VCaP (cell line): ENCODE measurements at regions not wholly inside any gene's neighbourhood (a gene's known extent, or its start where the extent isn't known, plus 50 kb on each side); places are given as distances from the start of the nearest gene placed in this dataset.

Experiments
- H3K27ac ChIP-seq: fragments of 450-650 bp; 2 replicates; pipeline ENCODE4 v1.5.1; 2017
- TF ChIP-seq, protein P1 (sequence below): fragments of 450-650 bp; conservative IDR thresholded peaks from 2 replicates; pipeline ENCODE4 v1.5.1; 2017; ENCODE audit warnings: mild to moderate bottlenecking, moderate library complexity

DNA sequence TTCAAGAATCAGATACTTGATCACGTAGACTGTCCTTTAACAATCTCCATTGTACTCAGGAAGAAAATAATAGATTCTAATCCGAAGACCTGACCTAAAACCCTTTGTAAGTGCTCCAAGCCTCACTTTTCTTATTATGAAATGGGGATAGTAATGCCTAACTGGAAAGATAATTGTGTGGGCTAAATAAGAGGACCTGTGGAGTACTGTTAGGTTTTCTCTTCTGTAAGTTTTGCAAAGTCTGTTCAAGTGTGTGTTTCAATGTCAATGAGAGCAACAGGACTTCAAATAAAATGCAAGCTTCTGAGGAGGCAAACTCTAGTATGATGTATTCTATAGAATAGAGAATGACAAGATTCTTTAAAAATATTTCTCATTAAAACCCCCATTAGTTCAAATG lies 348.6 kb downstream of the USP25 start:
- TF ChIP-seq, protein P1, sequence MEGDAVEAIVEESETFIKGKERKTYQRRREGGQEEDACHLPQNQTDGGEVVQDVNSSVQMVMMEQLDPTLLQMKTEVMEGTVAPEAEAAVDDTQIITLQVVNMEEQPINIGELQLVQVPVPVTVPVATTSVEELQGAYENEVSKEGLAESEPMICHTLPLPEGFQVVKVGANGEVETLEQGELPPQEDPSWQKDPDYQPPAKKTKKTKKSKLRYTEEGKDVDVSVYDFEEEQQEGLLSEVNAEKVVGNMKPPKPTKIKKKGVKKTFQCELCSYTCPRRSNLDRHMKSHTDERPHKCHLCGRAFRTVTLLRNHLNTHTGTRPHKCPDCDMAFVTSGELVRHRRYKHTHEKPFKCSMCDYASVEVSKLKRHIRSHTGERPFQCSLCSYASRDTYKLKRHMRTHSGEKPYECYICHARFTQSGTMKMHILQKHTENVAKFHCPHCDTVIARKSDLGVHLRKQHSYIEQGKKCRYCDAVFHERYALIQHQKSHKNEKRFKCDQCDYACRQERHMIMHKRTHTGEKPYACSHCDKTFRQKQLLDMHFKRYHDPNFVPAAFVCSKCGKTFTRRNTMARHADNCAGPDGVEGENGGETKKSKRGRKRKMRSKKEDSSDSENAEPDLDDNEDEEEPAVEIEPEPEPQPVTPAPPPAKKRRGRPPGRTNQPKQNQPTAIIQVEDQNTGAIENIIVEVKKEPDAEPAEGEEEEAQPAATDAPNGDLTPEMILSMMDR: no peak
- peak overlapping the region; percentile 86; the same call in 1 of the 2 replicates for H3K27ac ChIP-seq

- peak overlapping the region; percentile 86 for H3K27ac ChIP-seq
- TF ChIP-seq, protein P1: no peak
These were observed 350.0 kb downstream of the USP25 start for GRCh38 chr21:16079830-16080229.

DNA sequence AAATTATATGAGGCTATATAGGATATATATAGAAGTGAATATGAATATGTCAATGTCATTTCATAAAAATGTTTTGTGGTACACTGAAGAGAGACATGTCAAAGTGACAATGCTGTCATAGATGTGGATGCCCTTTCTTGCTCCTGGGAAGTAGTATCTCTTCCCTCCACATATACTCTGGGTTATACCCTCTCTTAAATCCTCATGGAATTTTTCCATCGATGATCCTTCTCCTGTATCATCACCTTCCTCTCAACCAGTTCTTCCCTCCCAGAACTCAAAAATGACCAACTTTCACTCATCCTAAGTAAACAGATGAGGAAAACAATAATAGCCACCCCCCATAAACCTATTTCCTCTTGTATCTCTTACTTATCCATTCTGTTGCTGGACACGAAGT lies 351.5 kb downstream of the USP25 start:
- H3K27ac ChIP-seq: peak overlapping the region; percentile 86
- TF ChIP-seq, protein P1: no peak

GRCh38 chr21:16082038-16082816 lies 352.4 kb downstream of the USP25 start:
- peak overlapping the region; percentile 86 for H3K27ac ChIP-seq
- TF ChIP-seq, protein P1: peak; percentile 74

GRCh38 chr21:16084776-16085364 lies 355.1 kb downstream of the USP25 start:
- TF ChIP-seq, protein P1: no peak
- peak overlapping the region; percentile 86; the same call in 1 of the 2 replicates for H3K27ac ChIP-seq

GRCh38 chr21:16085421-16085820 lies 355.6 kb downstream of the USP25 start:
- TF ChIP-seq, protein P1: no peak
- peak overlapping the region; percentile 86; the same call in 1 of the 2 replicates for H3K27ac ChIP-seq

- TF ChIP-seq, protein P1: no peak
- peak overlapping the region; percentile 86; the same call in 1 of the 2 replicates for H3K27ac ChIP-seq
These were observed 356.3 kb downstream of the USP25 start for GRCh38 chr21:16086121-16086520.
